ENCODE measurements at regions not wholly inside any gene's neighbourhood (a gene's known extent, or its start where the extent isn't known, plus 50 kb on each side); places are given as distances from the start of the nearest gene placed in this dataset.
A peak's percentile ranks its signal among the peaks of the same experiment; 100 is the strongest.

- Histone ChIP-seq H3K27me3 (ENCODE audit: control insufficient read depth, insufficient read depth, low read length) (no peaks in the 10 kb centered on the region), H3K9me3 (ENCODE audit: control insufficient read depth, insufficient read depth, low read length) (no peaks in the 10 kb centered on the region)
- no CpG with 5 or more reads among the region's 4 CpGs for WGBS (ENCODE audit: insufficient coverage)
These were observed 209.3 kb downstream of the CRPPA start for GRCh38 chr7:16212032-16212431.

GRCh38 chr7:16211402-16211925 lies 209.9 kb downstream of the CRPPA start:
- Histone ChIP-seq H3K36me3 (ENCODE audit: control insufficient read depth, insufficient read depth, low read length) (no peaks in the 10 kb centered on the region), H3K4me1 (ENCODE audit: control insufficient read depth, insufficient read depth, low read length) (no peaks in the 10 kb centered on the region), H3K27me3 (ENCODE audit: control insufficient read depth, insufficient read depth, low read length) (no peaks in the 10 kb centered on the region), H3K27ac (ENCODE audit: low read depth, low read length) (no peak overlapping the region), H3K4me3 (ENCODE audit: low read depth, low read length) (no peak overlapping the region), H3K9me3 (ENCODE audit: control insufficient read depth, insufficient read depth, low read length) (no peaks in the 10 kb centered on the region)
- no peak for DNase-seq (ENCODE audit: low read depth in 4 of 6, low spot score in 6 of 6)
- WGBS (ENCODE audit: insufficient coverage), result no CpG with 5 or more reads among the region's 6 CpGs

More at GRCh38 chr7:16212032-16212431, 209.3 kb downstream of the CRPPA start:
- Histone ChIP-seq H3K36me3 (ENCODE audit: control insufficient read depth, insufficient read depth, low read length) (no peaks in the 10 kb centered on the region), H3K4me1 (ENCODE audit: control insufficient read depth, insufficient read depth, low read length) (no peaks in the 10 kb centered on the region), H3K27ac (ENCODE audit: low read depth, low read length) (no peak overlapping the region), H3K4me3 (ENCODE audit: low read depth, low read length) (no peak overlapping the region)
- DNase-seq (ENCODE audit: low read depth in 4 of 6, low spot score in 6 of 6), result no peak

DNA sequence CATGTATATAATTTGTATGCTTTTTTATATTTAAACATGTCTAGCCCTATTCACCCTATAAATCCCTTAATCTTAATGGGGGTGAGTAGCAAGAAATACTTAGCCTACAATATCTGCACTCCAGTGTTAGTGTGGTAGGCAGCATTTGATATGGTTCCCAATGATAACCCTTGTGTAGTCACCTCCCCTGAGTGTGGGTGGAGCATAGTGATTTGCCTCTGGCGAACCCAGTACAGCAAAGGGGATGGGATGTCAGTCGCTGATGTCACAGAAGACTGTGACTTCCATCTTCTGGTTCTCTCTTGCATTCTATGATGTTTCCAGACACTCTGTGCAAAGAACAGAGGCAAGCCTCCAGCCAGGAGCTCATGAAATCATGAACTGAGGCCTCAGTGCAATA lies 211.2 kb downstream of the CRPPA start:
- H3K27ac ChIP-seq (ENCODE audit: low read depth, low read length), result no peak overlapping the region
- no peak overlapping the region for H3K4me3 ChIP-seq (ENCODE audit: low read depth, low read length)
- H3K4me1 ChIP-seq (ENCODE audit: control insufficient read depth, insufficient read depth, low read length), result no peaks in the 10 kb centered on the region
- H3K27me3 ChIP-seq (ENCODE audit: control insufficient read depth, insufficient read depth, low read length), result no peaks in the 10 kb centered on the region
- WGBS (ENCODE audit: insufficient coverage), result 100% methylated on average over 2 of the region's 2 CpGs
- no peaks in the 10 kb centered on the region for H3K9me3 ChIP-seq (ENCODE audit: control insufficient read depth, insufficient read depth, low read length)
- DNase-seq (ENCODE audit: low read depth in 4 of 6, low spot score in 6 of 6), result no peak
- H3K36me3 ChIP-seq (ENCODE audit: control insufficient read depth, insufficient read depth, low read length), result no peaks in the 10 kb centered on the region

- no peaks in the 10 kb centered on the region for H3K36me3 ChIP-seq (ENCODE audit: control insufficient read depth, insufficient read depth, low read length)
- no peaks in the 10 kb centered on the region for H3K27me3 ChIP-seq (ENCODE audit: control insufficient read depth, insufficient read depth, low read length)
- DNase-seq (ENCODE audit: low read depth in 4 of 6, low spot score in 6 of 6), result peak in 1 of 6 donors; percentile 38
- WGBS (ENCODE audit: insufficient coverage), result no CpG with 5 or more reads among the region's 2 CpGs
- no peaks in the 10 kb centered on the region for H3K9me3 ChIP-seq (ENCODE audit: control insufficient read depth, insufficient read depth, low read length)
- no peaks in the 10 kb centered on the region for H3K4me1 ChIP-seq (ENCODE audit: control insufficient read depth, insufficient read depth, low read length)
- no peak overlapping the region for H3K4me3 ChIP-seq (ENCODE audit: low read depth, low read length)
- no peak overlapping the region for H3K27ac ChIP-seq (ENCODE audit: low read depth, low read length)
These were observed 214.0 kb downstream of the CRPPA start for GRCh38 chr7:16207321-16207720.

DNA sequence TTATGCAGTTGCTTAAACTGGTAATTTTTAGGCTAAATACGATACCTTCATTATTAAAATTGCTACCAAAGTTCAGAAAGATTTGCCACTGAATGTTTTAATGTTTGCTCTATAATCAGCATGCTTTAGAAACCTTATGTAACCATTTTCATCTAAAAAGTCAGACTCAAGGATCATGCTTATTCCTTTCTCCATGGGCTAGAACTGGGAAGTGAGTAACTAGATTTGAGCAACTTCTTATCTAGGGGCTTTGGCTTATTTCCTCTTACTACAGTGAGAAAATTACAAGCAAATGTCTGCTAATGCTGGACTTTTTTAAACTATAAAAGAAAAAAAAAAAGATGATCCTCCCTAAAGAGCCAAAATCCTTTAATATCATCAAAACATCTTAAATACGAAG lies 215.9 kb downstream of the CRPPA start:
- peaks cover 3% of the 10 kb centered on the region for H3K9me3 ChIP-seq (ENCODE audit: control insufficient read depth, insufficient read depth, low read length)
- no peak overlapping the region for H3K27ac ChIP-seq (ENCODE audit: low read depth, low read length)
- no peaks in the 10 kb centered on the region for H3K36me3 ChIP-seq (ENCODE audit: control insufficient read depth, insufficient read depth, low read length)
- H3K4me3 ChIP-seq (ENCODE audit: low read depth, low read length), result no peak overlapping the region
- DNase-seq (ENCODE audit: low read depth in 4 of 6, low spot score in 6 of 6), result no peak
- no CpG with 5 or more reads among the region's 2 CpGs for WGBS (ENCODE audit: insufficient coverage)
- H3K27me3 ChIP-seq (ENCODE audit: control insufficient read depth, insufficient read depth, low read length), result no peaks in the 10 kb centered on the region
- H3K4me1 ChIP-seq (ENCODE audit: control insufficient read depth, insufficient read depth, low read length), result no peaks in the 10 kb centered on the region

GRCh38 chr7:16204953-16205352 lies 216.4 kb downstream of the CRPPA start:
- H3K4me1 ChIP-seq (ENCODE audit: control insufficient read depth, insufficient read depth, low read length), result no peaks in the 10 kb centered on the region
- H3K4me3 ChIP-seq (ENCODE audit: low read depth, low read length), result no peak overlapping the region
- H3K27ac ChIP-seq (ENCODE audit: low read depth, low read length), result no peak overlapping the region
- DNase-seq (ENCODE audit: low read depth in 4 of 6, low spot score in 6 of 6), result peak in 2 of 6 donors; percentile 47 to 48
- no peaks in the 10 kb centered on the region for H3K36me3 ChIP-seq (ENCODE audit: control insufficient read depth, insufficient read depth, low read length)
- no CpG with 5 or more reads among the region's 2 CpGs for WGBS (ENCODE audit: insufficient coverage)
- peaks cover 3% of the 10 kb centered on the region for H3K9me3 ChIP-seq (ENCODE audit: control insufficient read depth, insufficient read depth, low read length)
- no peaks in the 10 kb centered on the region for H3K27me3 ChIP-seq (ENCODE audit: control insufficient read depth, insufficient read depth, low read length)

GRCh38 chr7:16203065-16203464 lies 218.3 kb downstream of the CRPPA start:
- Histone ChIP-seq H3K4me3 (ENCODE audit: low read depth, low read length) (no peak overlapping the region), H3K4me1 (ENCODE audit: control insufficient read depth, insufficient read depth, low read length) (no peaks in the 10 kb centered on the region), H3K9me3 (ENCODE audit: control insufficient read depth, insufficient read depth, low read length) (peaks cover 3% of the 10 kb centered on the region), H3K27ac (ENCODE audit: low read depth, low read length) (no peak overlapping the region), H3K27me3 (ENCODE audit: control insufficient read depth, insufficient read depth, low read length) (no peaks in the 10 kb centered on the region), H3K36me3 (ENCODE audit: control insufficient read depth, insufficient read depth, low read length) (no peaks in the 10 kb centered on the region)
- no CpG with 5 or more reads among the region's 3 CpGs for WGBS (ENCODE audit: insufficient coverage)
- no peak for DNase-seq (ENCODE audit: low read depth in 4 of 6, low spot score in 6 of 6)

DNA sequence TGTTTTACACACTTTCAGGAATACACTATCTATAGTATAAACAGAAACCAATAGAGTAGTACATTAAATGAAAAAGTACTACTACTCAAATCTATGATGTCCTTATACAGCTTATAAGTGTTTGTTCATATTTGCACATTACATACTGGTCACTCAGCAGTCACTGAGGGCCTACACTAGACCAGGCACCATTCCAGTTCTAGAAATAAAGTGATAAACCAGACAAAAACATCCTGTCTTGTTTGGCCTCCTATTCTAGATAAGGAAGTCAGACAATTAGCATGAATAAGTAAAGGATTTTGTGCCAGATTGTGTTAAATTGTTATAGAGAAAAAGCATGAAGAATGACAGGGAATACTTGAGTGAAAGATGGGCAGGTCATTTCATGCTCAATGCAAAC lies 219.0 kb downstream of the CRPPA start:
- no peak overlapping the region for H3K4me3 ChIP-seq (ENCODE audit: low read depth, low read length)
- no peaks in the 10 kb centered on the region for H3K36me3 ChIP-seq (ENCODE audit: control insufficient read depth, insufficient read depth, low read length)
- no peaks in the 10 kb centered on the region for H3K27me3 ChIP-seq (ENCODE audit: control insufficient read depth, insufficient read depth, low read length)
- H3K4me1 ChIP-seq (ENCODE audit: control insufficient read depth, insufficient read depth, low read length), result no peaks in the 10 kb centered on the region
- DNase-seq (ENCODE audit: low read depth in 4 of 6, low spot score in 6 of 6), result no peak
- H3K27ac ChIP-seq (ENCODE audit: low read depth, low read length), result no peak overlapping the region
- H3K9me3 ChIP-seq (ENCODE audit: control insufficient read depth, insufficient read depth, low read length), result peaks cover 3% of the 10 kb centered on the region

GRCh38 chr7:16200591-16200990 lies 220.7 kb downstream of the CRPPA start:
- no peak overlapping the region for H3K4me3 ChIP-seq (ENCODE audit: low read depth, low read length)
- no peaks in the 10 kb centered on the region for H3K27me3 ChIP-seq (ENCODE audit: control insufficient read depth, insufficient read depth, low read length)
- H3K4me1 ChIP-seq (ENCODE audit: control insufficient read depth, insufficient read depth, low read length), result no peaks in the 10 kb centered on the region
- no peak for DNase-seq (ENCODE audit: low read depth in 4 of 6, low spot score in 6 of 6)
- 80% methylated on average over 1 of the region's 1 CpG for WGBS (ENCODE audit: insufficient coverage)
- H3K36me3 ChIP-seq (ENCODE audit: control insufficient read depth, insufficient read depth, low read length), result no peaks in the 10 kb centered on the region
- H3K27ac ChIP-seq (ENCODE audit: low read depth, low read length), result no peak overlapping the region
- peaks cover 3% of the 10 kb centered on the region for H3K9me3 ChIP-seq (ENCODE audit: control insufficient read depth, insufficient read depth, low read length)

- Histone ChIP-seq H3K27me3 (ENCODE audit: control insufficient read depth, insufficient read depth, low read length) (no peaks in the 10 kb centered on the region), H3K36me3 (ENCODE audit: control insufficient read depth, insufficient read depth, low read length) (no peaks in the 10 kb centered on the region), H3K4me1 (ENCODE audit: control insufficient read depth, insufficient read depth, low read length) (no peaks in the 10 kb centered on the region), H3K27ac (ENCODE audit: low read depth, low read length) (no peak overlapping the region), H3K9me3 (ENCODE audit: control insufficient read depth, insufficient read depth, low read length) (no peaks in the 10 kb centered on the region), H3K4me3 (ENCODE audit: low read depth, low read length) (no peak overlapping the region)
- WGBS (ENCODE audit: insufficient coverage), result 100% methylated on average over 1 of the region's 4 CpGs
- no peak for DNase-seq (ENCODE audit: low read depth in 4 of 6, low spot score in 6 of 6)
These were observed 227.7 kb downstream of the CRPPA start for GRCh38 chr7:16193631-16194030.

Measured in spinal cord (tissue), 9 donors.